OCI-LY3 (cell line): ENCODE measurements at regions not wholly inside any gene's neighbourhood (a gene's known extent, or its start where the extent isn't known, plus 50 kb on each side); places are given as distances from the start of the nearest gene placed in this dataset.

Source experiments
- H2AFZ ChIP-seq: fragments of 200-600, 300-600 bp; shearing (Covaris generic); 2 replicates; pipeline ENCODE4 v1.6.0; 2014; ENCODE audit warnings: antibody characterized with exemption, low read depth, low read length
- H3K27ac ChIP-seq: fragments of 200-600, 300-600 bp; sonication (generic); 2 replicates; pipeline ENCODE4 v1.5.1; 2014; ENCODE audit warnings: mild to moderate bottlenecking, low read length, moderate library complexity, mixed read lengths
- H3K27me3 ChIP-seq: fragments of 200-600, 300-600 bp; sonication (generic); 2 replicates; pipeline ENCODE4 v1.6.1; 2014; ENCODE audit warnings: low read depth, low read length, mixed read lengths
- H3K36me3 ChIP-seq: fragments of 200-600, 300-600 bp; sonication (generic); replicated peaks from 2 replicates; pipeline ENCODE3; 2014; ENCODE audit warnings: low read depth, low read length, mixed read lengths
- H3K4me1 ChIP-seq: fragments of 300-600, 200-600 bp; sonication (generic); 2 replicates; pipeline ENCODE4 v1.6.1; 2014; ENCODE audit warnings: low read length, mixed read lengths
- H3K4me2 ChIP-seq: fragments of 200-600, 300-600 bp; sonication (generic); 2 replicates; pipeline ENCODE4 v1.6.1; 2014; ENCODE audit warnings: low read length, mixed read lengths
- H3K4me3 ChIP-seq: fragments of 300-600, 200-600 bp; sonication (generic); 2 replicates; pipeline ENCODE4 v1.5.1; 2014; ENCODE audit warnings: antibody characterized with exemption, mild to moderate bottlenecking, low read length, moderate library complexity
- H3K79me2 ChIP-seq: fragments of 300-600, 200-600 bp; shearing (Covaris generic); 2 replicates; pipeline ENCODE4 v1.6.1; 2014; ENCODE audit warnings: mild to moderate bottlenecking, low read length, mixed read lengths
- H3K9ac ChIP-seq: fragments of 300-600, 200-600 bp; shearing (Covaris generic); 2 replicates; pipeline ENCODE4 v1.6.0; 2014; ENCODE audit warnings: mild to moderate bottlenecking, low read length, moderate library complexity
- H3K9me3 ChIP-seq: fragments of 200-600, 300-600 bp; shearing (Covaris generic); 2 replicates; pipeline ENCODE4 v1.6.1; 2014; ENCODE audit warnings: low read length, mixed read lengths; ENCODE audit not compliant: insufficient read depth
- H4K20me1 ChIP-seq: fragments of 200-600, 300-600 bp; sonication (generic); 2 replicates; pipeline ENCODE4 v1.6.1; 2016; ENCODE audit warnings: low read length, mixed read lengths; ENCODE audit not compliant: insufficient read depth
- CTCF ChIP-seq: fragments of 200-600, 300-600 bp; sonication (generic); IDR thresholded peaks from 2 replicates; pipeline ENCODE4 v1.5.1; 2014; ENCODE audit warnings: antibody characterized with exemption, low read length, low read depth
- EZH2phosphoT487 ChIP-seq: fragments of 200-600 bp; shearing (Covaris generic); IDR thresholded peaks from 2 replicates; pipeline ENCODE4 v1.6.1; 2018; ENCODE audit warnings: antibody characterized with exemption, mixed run types, low read depth

- TF ChIP-seq EZH2phosphoT487 (no peak), CTCF (no peak)
- peaks cover 5% of the 10 kb centered on the region; the same call in 1 of the 2 replicates for H3K9me3 ChIP-seq
- peaks cover 43% of the 10 kb centered on the region for H3K4me1 ChIP-seq
- H3K4me3 ChIP-seq: no peak overlapping the region
- H3K79me2 ChIP-seq: no peaks in the 10 kb centered on the region
- no peak overlapping the region for H3K4me2 ChIP-seq
- H3K9ac ChIP-seq: no peak overlapping the region
- H3K27ac ChIP-seq: no peak overlapping the region
- H4K20me1 ChIP-seq: no peaks in the 10 kb centered on the region
- peaks cover 8% of the 10 kb centered on the region for H3K36me3 ChIP-seq
- no peak overlapping the region for H2AFZ ChIP-seq
- no peaks in the 10 kb centered on the region for H3K27me3 ChIP-seq
These were observed 272.3 kb upstream of the AMIGO2 start for GRCh38 chr12:47352067-47352466.

- H3K4me2 ChIP-seq: no peak overlapping the region
- no peak overlapping the region for H3K9ac ChIP-seq
- no peak overlapping the region for H3K4me3 ChIP-seq
- TF ChIP-seq EZH2phosphoT487: no peak
- TF ChIP-seq CTCF: no peak
- peaks cover 8% of the 10 kb centered on the region for H3K36me3 ChIP-seq
- peaks cover 42% of the 10 kb centered on the region for H3K4me1 ChIP-seq
- no peaks in the 10 kb centered on the region for H4K20me1 ChIP-seq
- no peaks in the 10 kb centered on the region for H3K79me2 ChIP-seq
- no peak overlapping the region for H3K27ac ChIP-seq
- no peaks in the 10 kb centered on the region for H3K27me3 ChIP-seq
- H3K9me3 ChIP-seq: peaks cover 5% of the 10 kb centered on the region; the same call in 1 of the 2 replicates
- H2AFZ ChIP-seq: no peak overlapping the region
These were observed 271.8 kb upstream of the AMIGO2 start for GRCh38 chr12:47351526-47351925.

GRCh38 chr12:47350062-47350408 is 270.3 kb upstream of the AMIGO2 start:
- peaks cover 31% of the 10 kb centered on the region for H3K4me1 ChIP-seq
- H3K27me3 ChIP-seq: no peaks in the 10 kb centered on the region
- H3K9me3 ChIP-seq: peaks cover 5% of the 10 kb centered on the region; the same call in 1 of the 2 replicates
- no peak overlapping the region for H3K4me3 ChIP-seq
- H2AFZ ChIP-seq: peak overlapping the region; percentile 72
- no peak overlapping the region for H3K4me2 ChIP-seq
- no peaks in the 10 kb centered on the region for H3K79me2 ChIP-seq
- no peak overlapping the region for H3K27ac ChIP-seq
- H4K20me1 ChIP-seq: no peaks in the 10 kb centered on the region
- H3K9ac ChIP-seq: no peak overlapping the region
- TF ChIP-seq CTCF (no peak), EZH2phosphoT487 (no peak)
- peaks cover 8% of the 10 kb centered on the region for H3K36me3 ChIP-seq

GRCh38 chr12:47349137-47350061 is 269.6 kb upstream of the AMIGO2 start:
- Histone ChIP-seq H3K36me3 (peaks cover 8% of the 10 kb centered on the region), H4K20me1 (no peaks in the 10 kb centered on the region), H3K4me2 (no peak overlapping the region), H2AFZ (peak overlapping the region; percentile 72), H3K9ac (no peak overlapping the region), H3K4me1 (peaks cover 27% of the 10 kb centered on the region), H3K27me3 (no peaks in the 10 kb centered on the region), H3K27ac (peak overlapping the region; percentile 2; the same call in 1 of the 2 replicates), H3K9me3 (peaks cover 5% of the 10 kb centered on the region; the same call in 1 of the 2 replicates), H3K79me2 (no peaks in the 10 kb centered on the region), H3K4me3 (no peak overlapping the region)
- TF ChIP-seq EZH2phosphoT487 (no peak), CTCF (no peak)
